Mesodermal cell (in vitro differentiated cells): ENCODE measurements at regions not wholly inside any gene's neighbourhood (a gene's known extent, or its start where the extent isn't known, plus 50 kb on each side); places are given as distances from the start of the nearest gene placed in this dataset.

Experiments
- H3K27ac ChIP-seq: 2 replicates; pipeline ENCODE4 v1.7.0; 2013; ENCODE audit warnings: mild to moderate bottlenecking, low read depth, low read length, moderate library complexity; ENCODE audit not compliant: severe bottlenecking
- H3K36me3 ChIP-seq: 2 replicates; pipeline ENCODE4 v1.7.1; 2013; ENCODE audit warnings: mild to moderate bottlenecking, low read length, moderate library complexity; ENCODE audit not compliant: control insufficient read depth, insufficient read depth
- H3K4me1 ChIP-seq: one replicate; pipeline ENCODE4 v1.7.1; 2013; ENCODE audit warnings: mild to moderate bottlenecking, low read length; ENCODE audit not compliant: insufficient read depth, control insufficient read depth, poor library complexity, severe bottlenecking
- H3K4me3 ChIP-seq: 2 replicates; pipeline ENCODE4 v1.7.0; 2013; ENCODE audit warnings: low read length, control low read depth, mild to moderate bottlenecking; ENCODE audit not compliant: insufficient read depth, poor library complexity, severe bottlenecking; ENCODE audit errors: extremely low read depth
- H3K9me3 ChIP-seq: 2 replicates; pipeline ENCODE4 v1.7.1; 2013; ENCODE audit warnings: mild to moderate bottlenecking, low read length, moderate library complexity; ENCODE audit not compliant: control insufficient read depth
- WGBS, 2 experiments: methylation state at CpG; one replicate each; pipeline ENCODE4 v1.1.5; 2013; ENCODE audit warnings: missing lambda C conversion rate in 2 of 2; ENCODE audit not compliant: insufficient coverage in 2 of 2; 5-methylcytosine and 5-hydroxymethylcytosine counted together

DNA sequence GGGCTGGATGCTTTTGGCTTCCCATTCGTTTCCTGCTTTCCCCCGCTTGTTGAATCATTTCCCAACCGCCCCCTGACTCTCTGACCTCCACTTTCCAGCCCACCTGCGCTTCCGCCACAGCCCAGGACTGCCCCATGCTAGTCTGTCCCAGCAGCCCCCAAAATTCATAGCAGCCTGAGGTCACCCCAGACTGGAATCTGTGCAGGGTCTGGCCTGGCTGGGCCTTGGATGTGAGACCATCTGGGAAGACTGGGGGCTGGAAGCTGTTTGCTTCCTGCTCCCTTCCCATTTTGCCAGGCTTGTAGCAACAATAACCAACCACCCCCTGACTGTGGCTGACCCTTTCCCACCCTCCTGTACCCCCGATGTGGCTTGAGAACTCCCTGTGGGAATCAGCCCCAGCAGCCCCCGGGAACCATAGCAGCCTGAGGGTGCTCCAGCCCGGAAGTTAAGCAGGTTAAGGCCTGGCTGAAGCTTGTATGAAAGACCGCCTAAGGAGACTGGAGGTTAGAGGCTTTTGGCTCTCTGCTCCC, 2290.8 kb downstream of the TP53TG3F start:
- Histone ChIP-seq H3K4me1 (no peaks in the 10 kb centered on the region), H3K27ac (no peak overlapping the region), H3K36me3 (no peaks in the 10 kb centered on the region), H3K4me3 (no peak overlapping the region), H3K9me3 (peaks cover 76% of the 10 kb centered on the region)
- 78 to 92% methylated on average over 4 to 6 of the region's 9 CpGs for WGBS, 2 experiments

DNA sequence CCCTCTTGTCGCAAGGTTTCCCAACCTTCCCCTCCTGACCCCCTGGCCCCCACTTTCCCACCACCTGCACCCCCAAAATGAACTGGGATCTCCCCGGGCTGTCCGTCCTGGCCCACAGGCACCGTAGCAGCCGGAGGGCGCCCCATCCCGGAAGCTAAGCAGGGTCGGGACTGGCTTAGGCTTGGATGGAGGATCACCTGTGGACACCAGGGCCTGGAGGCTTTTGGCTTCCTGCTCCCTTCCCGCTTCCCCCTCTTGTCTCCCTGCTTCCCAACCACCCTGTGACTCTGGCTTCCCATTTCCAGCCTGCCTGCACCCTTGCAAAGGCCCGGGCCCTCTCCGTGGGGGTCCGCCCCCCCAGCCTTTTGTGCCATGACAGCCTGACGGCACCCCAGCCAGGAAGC, 2291.3 kb downstream of the TP53TG3F start:
- Histone ChIP-seq H3K4me3 (no peak overlapping the region), H3K27ac (no peak overlapping the region), H3K4me1 (no peaks in the 10 kb centered on the region), H3K9me3 (peaks cover 77% of the 10 kb centered on the region), H3K36me3 (no peaks in the 10 kb centered on the region)
- WGBS, 2 experiments: 81 to 96% methylated on average over 10 to 11 of the region's 13 CpGs

DNA sequence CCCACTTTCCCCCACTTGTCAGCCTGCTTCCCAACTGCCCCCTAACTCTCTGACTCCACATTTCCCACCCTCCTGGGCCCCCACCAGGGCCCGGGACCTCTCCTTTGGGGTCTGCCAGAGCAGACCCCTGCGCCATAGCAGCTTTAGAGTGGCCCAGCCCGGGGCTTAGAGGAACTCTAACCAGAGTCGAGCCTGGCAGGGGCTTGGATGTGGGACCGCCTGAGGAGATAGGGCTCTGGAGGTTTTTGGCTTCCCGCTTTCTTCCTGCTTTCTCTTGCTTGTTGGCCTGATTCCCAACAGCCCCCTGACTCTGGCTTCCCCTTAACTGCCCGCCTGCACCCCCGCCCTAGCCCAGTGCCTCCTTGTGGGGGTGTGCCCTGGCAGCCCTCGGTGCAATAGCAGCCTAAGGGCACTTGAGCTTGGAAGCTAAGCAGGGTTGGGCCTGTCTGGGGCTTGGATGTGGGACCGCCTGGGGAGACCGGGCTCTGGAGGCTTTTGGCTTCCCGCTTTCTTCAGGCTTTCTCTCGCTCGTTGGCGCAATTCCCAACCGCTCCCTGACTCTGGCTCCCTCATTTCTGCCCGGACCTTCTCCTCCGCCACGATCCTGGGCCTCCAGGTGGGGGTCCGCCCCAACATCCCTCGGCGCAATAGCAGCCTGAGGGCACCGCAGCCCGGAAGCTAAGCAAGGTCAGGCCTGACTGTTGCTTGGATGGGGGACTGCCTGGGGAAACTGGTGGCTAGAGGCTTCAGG, 2292.0 kb downstream of the TP53TG3F start:
- Histone ChIP-seq H3K4me1 (no peaks in the 10 kb centered on the region), H3K9me3 (peaks cover 78% of the 10 kb centered on the region), H3K27ac (no peak overlapping the region), H3K4me3 (no peak overlapping the region), H3K36me3 (no peaks in the 10 kb centered on the region)
- WGBS, 2 experiments: 90 to 93% methylated on average over 17 of the region's 24 CpGs

DNA sequence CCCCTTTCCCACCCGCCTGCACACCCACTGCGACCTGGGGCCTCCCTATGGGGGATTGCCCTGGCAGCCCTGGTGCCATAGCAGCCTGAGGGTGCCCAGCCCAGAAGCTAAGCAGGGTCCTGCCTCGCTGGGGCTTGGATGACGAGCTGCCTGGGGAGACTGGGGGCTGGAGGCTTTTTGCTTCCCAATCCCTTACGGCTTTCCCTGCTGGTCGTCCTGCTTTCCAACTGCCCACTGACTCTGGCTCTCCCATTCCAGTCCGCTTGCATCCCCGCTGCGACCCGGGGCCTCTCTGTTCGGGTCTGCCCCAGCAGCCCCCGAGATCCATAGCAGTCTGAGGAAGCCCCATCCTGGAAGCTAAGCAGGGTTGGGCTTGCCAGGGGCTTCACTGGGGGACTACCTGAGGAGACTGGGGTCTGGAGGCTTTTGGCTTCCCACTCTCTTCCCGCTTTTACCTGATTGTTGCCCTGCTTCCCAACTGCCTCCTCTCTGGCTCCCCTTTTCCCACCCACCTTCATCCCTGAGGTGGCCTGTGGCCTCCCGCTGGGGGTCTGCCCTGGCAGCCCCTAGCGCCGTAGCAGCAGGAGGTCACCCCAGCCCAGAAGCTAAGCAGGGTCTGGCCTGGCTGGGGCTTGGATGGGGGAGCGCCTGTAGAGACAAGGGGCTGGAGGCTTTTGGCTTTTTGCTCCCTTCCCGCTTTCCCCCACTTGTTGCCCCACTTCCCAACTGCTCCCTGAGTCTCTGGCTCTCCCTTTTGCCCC, 2292.8 kb downstream of the TP53TG3F start:
- H3K36me3 ChIP-seq: no peaks in the 10 kb centered on the region
- no peaks in the 10 kb centered on the region for H3K4me1 ChIP-seq
- no peak overlapping the region for H3K4me3 ChIP-seq
- H3K9me3 ChIP-seq: peaks cover 78% of the 10 kb centered on the region
- 81% methylated on average over 13 to 16 of the region's 18 CpGs for WGBS, 2 experiments
- no peak overlapping the region for H3K27ac ChIP-seq

DNA sequence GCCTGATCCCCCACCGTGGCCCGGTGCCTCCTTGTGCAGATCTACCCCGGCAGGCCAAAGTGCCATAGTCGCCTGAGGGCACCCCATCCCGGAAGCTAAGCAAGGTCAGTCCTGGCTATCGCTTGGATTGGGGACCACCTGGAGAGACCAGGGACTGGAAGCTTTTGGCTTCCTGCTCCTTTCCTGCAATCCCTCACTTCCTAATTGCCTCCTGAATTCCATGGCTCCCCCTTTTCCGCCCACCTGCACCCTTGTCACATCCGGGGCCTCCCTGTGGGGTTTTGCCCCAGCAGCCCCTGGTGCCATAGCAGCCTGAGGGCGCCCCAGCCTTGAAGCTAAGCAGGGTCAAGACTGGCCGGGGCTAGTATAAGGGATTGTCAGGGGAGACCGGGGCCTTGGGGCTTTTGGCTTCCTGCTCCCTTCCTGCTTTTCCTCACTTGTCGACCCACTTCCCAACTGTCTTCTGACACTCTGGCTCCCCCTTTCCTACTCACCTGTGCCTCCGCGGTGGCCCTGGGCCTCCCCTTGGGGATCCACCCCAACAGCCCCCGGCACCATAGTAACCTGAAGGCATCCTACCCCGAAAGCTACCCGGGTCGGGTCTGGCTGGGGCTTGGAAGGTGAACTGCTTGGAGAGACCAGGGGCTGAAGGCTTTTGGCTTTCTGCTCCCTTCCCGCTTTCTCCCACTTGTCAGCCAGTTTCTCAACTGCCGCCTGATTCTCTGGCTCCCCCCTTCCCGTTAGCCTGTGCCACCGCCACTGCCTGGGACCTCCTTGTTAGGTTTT, 2293.6 kb downstream of the TP53TG3F start:
- WGBS, 2 experiments: 75 to 79% methylated on average over 20 to 21 of the region's 22 CpGs
- peaks cover 72% of the 10 kb centered on the region for H3K9me3 ChIP-seq
- H3K36me3 ChIP-seq: no peaks in the 10 kb centered on the region
- H3K4me1 ChIP-seq: no peaks in the 10 kb centered on the region
- no peak overlapping the region for H3K4me3 ChIP-seq
- H3K27ac ChIP-seq: no peak overlapping the region

DNA sequence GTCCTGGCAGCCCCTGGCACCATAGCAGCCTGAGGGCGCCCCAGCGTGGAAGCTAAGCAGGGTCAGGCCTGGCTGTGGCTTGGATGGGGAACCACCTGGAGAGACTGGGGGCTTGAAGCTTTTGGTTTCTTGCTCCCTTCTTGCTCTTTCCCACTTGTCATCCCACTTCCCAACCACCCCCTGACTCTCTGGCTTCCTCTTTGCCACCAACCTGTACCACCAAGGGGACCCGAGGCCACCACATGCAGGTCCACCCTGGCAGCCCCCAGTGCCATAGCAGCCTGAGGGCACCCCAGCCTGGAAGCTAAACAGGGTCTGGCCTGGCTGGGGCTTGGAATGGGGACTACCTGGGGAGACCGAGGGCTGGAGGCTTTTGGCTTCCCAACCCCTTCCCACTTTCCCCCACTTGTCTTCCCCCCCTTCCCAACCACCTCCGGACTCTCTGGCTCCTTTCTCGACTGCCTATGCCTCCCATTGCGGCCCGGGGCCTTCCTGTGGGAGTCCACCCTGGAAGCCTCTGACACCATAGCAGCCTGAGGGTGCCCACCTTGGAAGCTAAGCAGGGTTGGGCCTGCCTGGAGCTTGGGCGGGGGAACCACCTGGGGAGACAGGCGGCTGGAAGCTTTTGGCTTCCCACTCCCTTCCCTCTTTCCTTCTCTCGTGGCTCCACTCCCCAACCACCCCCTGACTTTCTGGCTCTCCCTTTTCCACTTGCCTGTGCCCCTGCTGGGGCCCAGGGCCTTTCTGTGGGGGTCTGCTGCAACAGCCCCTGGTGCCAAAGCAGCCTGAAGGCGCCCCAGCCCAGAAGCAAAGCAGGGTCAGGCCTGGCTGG, 2294.4 kb downstream of the TP53TG3F start:
- no peak overlapping the region for H3K4me3 ChIP-seq
- no peak overlapping the region for H3K27ac ChIP-seq
- H3K9me3 ChIP-seq: peaks cover 75% of the 10 kb centered on the region
- no peaks in the 10 kb centered on the region for H3K4me1 ChIP-seq
- H3K36me3 ChIP-seq: no peaks in the 10 kb centered on the region
- WGBS, 2 experiments: 72% methylated on average over 7 to 8 of the region's 12 CpGs

DNA sequence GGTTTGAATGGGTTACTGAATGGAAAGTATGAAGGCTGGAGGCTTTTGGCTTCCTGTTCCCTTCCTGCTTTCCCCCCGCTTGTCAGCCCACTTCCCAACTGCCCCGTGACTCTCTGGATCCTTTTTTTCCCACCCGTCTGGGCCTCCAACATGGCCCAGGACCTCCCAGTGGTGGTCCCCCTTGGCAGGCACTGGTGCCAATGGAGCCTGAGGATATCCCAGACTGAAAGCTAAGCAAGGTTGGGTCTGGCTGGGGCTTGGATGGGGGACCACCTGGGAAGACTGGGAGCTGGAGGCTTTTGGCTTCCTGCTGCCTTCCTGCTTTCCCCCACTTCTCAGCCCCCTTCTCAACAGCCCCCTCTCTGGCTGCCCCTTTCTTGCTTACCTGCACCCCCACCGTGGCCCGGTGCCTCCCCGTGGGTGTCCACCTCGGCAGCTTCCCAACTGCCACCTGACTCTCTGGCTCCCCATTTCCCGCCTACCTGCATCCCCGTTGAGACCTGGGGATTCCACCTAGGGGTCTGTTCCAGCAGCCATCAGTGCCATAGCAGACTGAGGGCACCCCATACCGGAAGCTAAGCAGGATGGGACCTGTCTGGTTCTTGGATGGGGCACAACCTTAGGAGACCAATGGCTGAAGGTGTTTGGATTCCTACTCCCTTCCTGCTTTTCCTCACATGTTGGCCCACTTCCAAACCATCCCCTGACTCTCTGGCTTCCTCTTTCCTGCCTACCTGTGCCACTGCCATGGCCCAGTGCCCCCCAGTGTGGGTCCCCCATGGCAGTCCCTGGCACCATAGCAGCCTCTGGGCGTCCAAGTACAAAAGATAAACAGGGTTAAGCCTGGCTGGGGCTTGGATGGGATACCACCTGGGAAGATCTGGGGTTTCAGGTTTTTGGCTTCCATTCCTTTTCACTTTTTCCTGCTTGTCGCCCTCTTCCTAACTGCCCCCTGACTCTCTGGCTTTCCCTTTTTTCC, 2295.3 kb downstream of the TP53TG3F start:
- Histone ChIP-seq H3K36me3 (no peaks in the 10 kb centered on the region), H3K9me3 (peaks cover 66% of the 10 kb centered on the region), H3K4me1 (no peaks in the 10 kb centered on the region), H3K4me3 (no peak overlapping the region), H3K27ac (no peak overlapping the region)
- WGBS, 2 experiments: 77 to 86% methylated on average over 7 to 10 of the region's 12 CpGs

DNA sequence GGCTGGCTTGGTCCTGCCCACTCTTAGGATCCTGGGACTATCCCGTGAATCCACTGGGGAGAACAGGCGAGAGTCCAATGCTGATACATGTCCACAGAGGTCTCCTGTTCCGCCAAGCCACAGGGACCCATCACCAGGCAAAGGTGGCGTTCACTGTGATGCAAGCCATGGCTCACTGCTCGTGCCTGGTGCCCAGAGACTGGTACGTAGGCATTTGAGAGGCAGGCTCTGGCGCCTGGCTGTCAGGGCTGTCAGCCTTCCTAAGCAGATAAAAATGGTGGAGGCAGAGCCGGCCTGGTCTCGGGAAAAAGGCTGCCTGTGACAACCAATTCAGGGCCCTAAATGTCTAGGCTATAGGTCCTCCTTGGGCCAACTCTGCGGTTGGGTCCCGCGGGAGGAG, 2329.0 kb downstream of the TP53TG3F start:
- 73 to 75% methylated on average over 12 of the region's 12 CpGs for WGBS, 2 experiments
- no peak overlapping the region for H3K4me3 ChIP-seq
- peaks cover 92% of the 10 kb centered on the region for H3K9me3 ChIP-seq

DNA sequence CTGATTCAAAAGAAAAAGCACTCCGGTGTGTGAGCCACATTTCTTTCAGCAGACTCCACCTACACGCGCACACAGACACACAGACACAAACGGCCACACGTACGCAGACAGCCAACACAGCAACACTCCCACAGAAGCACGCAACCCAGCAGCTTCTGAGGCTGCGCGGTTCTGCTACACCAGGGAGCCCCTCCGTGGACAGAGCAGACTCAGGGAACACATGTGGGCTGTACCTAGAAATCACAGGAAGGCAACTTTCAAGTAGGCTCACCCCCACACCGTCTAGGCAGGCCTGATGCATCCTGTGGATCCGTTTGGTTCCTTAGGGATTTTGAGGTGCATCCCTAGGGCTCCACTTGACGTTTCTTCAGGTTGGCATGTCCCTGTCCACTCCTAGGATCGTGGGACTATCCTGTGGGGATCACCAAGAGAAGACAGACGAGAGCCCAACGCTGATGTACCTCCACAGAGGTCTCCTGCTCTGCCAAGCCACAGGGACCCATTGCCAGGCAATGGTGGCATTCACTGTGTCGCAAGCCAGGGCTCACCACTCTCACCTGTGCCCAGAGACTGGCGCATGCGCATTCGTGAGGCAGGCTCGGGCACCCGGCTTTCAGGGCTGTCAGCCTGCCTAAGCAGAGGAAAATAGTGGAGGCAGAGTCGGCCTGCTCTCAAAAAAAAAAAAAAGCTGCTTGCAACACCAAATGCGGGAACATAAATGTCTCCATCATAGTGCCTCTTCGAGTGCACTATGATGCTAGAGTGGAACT, 2333.3 kb downstream of the TP53TG3F start:
- Histone ChIP-seq H3K4me1 (no peaks in the 10 kb centered on the region), H3K36me3 (no peaks in the 10 kb centered on the region), H3K27ac (no peak overlapping the region), H3K4me3 (no peak overlapping the region), H3K9me3 (peaks cover 73% of the 10 kb centered on the region)
- WGBS, 2 experiments: 81% methylated on average over 24 to 25 of the region's 25 CpGs

More for the DNA sequence above, 2329.0 kb downstream of the TP53TG3F start:
- H3K4me1 ChIP-seq: no peaks in the 10 kb centered on the region
- H3K27ac ChIP-seq: no peak overlapping the region
- H3K36me3 ChIP-seq: no peaks in the 10 kb centered on the region
